ENCODE measurements at regions not wholly inside any gene's neighbourhood (a gene's known extent, or its start where the extent isn't known, plus 50 kb on each side); places are given as distances from the start of the nearest gene placed in this dataset.

- Histone ChIP-seq H3K9ac (ENCODE audit: low read depth, low read length) (no peak overlapping the region), H3K27me3 (ENCODE audit: insufficient read depth, low read length, poor library complexity) (no peaks in the 10 kb centered on the region), H3K36me3 (ENCODE audit: insufficient read depth, low read length) (no peaks in the 10 kb centered on the region), H3K4me3 (ENCODE audit: low read depth in 1 of 2, low read length in 2 of 2) (no peak overlapping the region), H3K79me2 (ENCODE audit: insufficient read depth, low read length) (no peaks in the 10 kb centered on the region), H3K9me3 (ENCODE audit: insufficient read depth, low read length, severe bottlenecking) (no peaks in the 10 kb centered on the region), H3K4me1 (ENCODE audit: insufficient read depth, low read length) (no peaks in the 10 kb centered on the region), H3K4me2 (ENCODE audit: insufficient read depth, low read length) (no peak overlapping the region), H4K20me1 (ENCODE audit: insufficient read depth, low read length) (no peaks in the 10 kb centered on the region), H2AFZ (ENCODE audit: low read depth, low read length) (no peak overlapping the region), H3K27ac (ENCODE audit: low read length) (no peak overlapping the region)
- no peak for DNase-seq
- TF ChIP-seq EZH2 (IDR thresholded peaks at IDR 0.05; ENCODE audit: borderline replicate concordance, low read depth, low read length, severe bottlenecking) = no peak
- TF ChIP-seq CTCF (IDR thresholded peaks at IDR 0.05; ENCODE audit: borderline replicate concordance, extremely low read depth, low read length, poor library complexity, severe bottlenecking) = no peak
- ATAC-seq (ENCODE audit: insufficient read depth, low read depth) = no peak
Measured at GRCh38 chr10:33835556-33835955, 501.1 kb upstream of the NRP1 start.

- Histone ChIP-seq H3K4me2 (ENCODE audit: insufficient read depth, low read length) (no peak overlapping the region), H2AFZ (ENCODE audit: low read depth, low read length) (no peak overlapping the region), H4K20me1 (ENCODE audit: insufficient read depth, low read length) (no peaks in the 10 kb centered on the region), H3K9ac (ENCODE audit: low read depth, low read length) (no peak overlapping the region), H3K4me3 (ENCODE audit: low read depth in 1 of 2, low read length in 2 of 2) (no peak overlapping the region), H3K4me1 (ENCODE audit: insufficient read depth, low read length) (no peaks in the 10 kb centered on the region), H3K27ac (ENCODE audit: low read length) (no peak overlapping the region), H3K27me3 (ENCODE audit: insufficient read depth, low read length, poor library complexity) (no peaks in the 10 kb centered on the region), H3K36me3 (ENCODE audit: insufficient read depth, low read length) (no peaks in the 10 kb centered on the region), H3K9me3 (ENCODE audit: insufficient read depth, low read length, severe bottlenecking) (no peaks in the 10 kb centered on the region), H3K79me2 (ENCODE audit: insufficient read depth, low read length) (no peaks in the 10 kb centered on the region)
- TF ChIP-seq CTCF (IDR thresholded peaks at IDR 0.05; ENCODE audit: borderline replicate concordance, extremely low read depth, low read length, poor library complexity, severe bottlenecking) = no peak
- no peak for TF ChIP-seq EZH2 (IDR thresholded peaks at IDR 0.05; ENCODE audit: borderline replicate concordance, low read depth, low read length, severe bottlenecking)
- DNase-seq (no peak), ATAC-seq (ENCODE audit: insufficient read depth, low read depth) (no peak)
Measured at GRCh38 chr10:33833566-33833965, 499.1 kb upstream of the NRP1 start.

- DNase-seq = no peak
- no peak overlapping the region for H3K27ac ChIP-seq (ENCODE audit: low read length)
- no peak overlapping the region for H3K4me3 ChIP-seq (ENCODE audit: low read depth in 1 of 2, low read length in 2 of 2)
- H4K20me1 ChIP-seq (ENCODE audit: insufficient read depth, low read length) = no peaks in the 10 kb centered on the region
- ATAC-seq (ENCODE audit: insufficient read depth, low read depth) = no peak
- no peak overlapping the region for H3K4me2 ChIP-seq (ENCODE audit: insufficient read depth, low read length)
- H3K79me2 ChIP-seq (ENCODE audit: insufficient read depth, low read length) = no peaks in the 10 kb centered on the region
- no peak overlapping the region for H2AFZ ChIP-seq (ENCODE audit: low read depth, low read length)
- TF ChIP-seq EZH2 (IDR thresholded peaks at IDR 0.05; ENCODE audit: borderline replicate concordance, low read depth, low read length, severe bottlenecking) = no peak
- TF ChIP-seq CTCF (IDR thresholded peaks at IDR 0.05; ENCODE audit: borderline replicate concordance, extremely low read depth, low read length, poor library complexity, severe bottlenecking) = no peak
- no peak overlapping the region for H3K9ac ChIP-seq (ENCODE audit: low read depth, low read length)
- H3K27me3 ChIP-seq (ENCODE audit: insufficient read depth, low read length, poor library complexity) = no peaks in the 10 kb centered on the region
- H3K9me3 ChIP-seq (ENCODE audit: insufficient read depth, low read length, severe bottlenecking) = no peaks in the 10 kb centered on the region
- no peaks in the 10 kb centered on the region for H3K36me3 ChIP-seq (ENCODE audit: insufficient read depth, low read length)
- H3K4me1 ChIP-seq (ENCODE audit: insufficient read depth, low read length) = no peaks in the 10 kb centered on the region
Measured at GRCh38 chr10:33832124-33832787, 497.8 kb upstream of the NRP1 start.
